K562 (cell line): ENCODE measurements at regions not wholly inside any gene's neighbourhood (a gene's known extent, or its start where the extent isn't known, plus 50 kb on each side); places are given as distances from the start of the nearest gene placed in this dataset.

Experiments
- ATAC-seq: fragments of 200-7000 bp; cut with Tn5 transposase; 3 replicates; pipeline ENCODE4 v1.9.1; 2020; ENCODE audit warnings: moderate library complexity
- BruUV-seq: library from RNA; stranded (reverse); fragments of 400-500 nt; replicated peaks from 2 replicates; lab custom pipeline; 2021; lab: Mats Ljungman, UMichigan
- CTCF ChIA-PET: fragments of 300-600 bp; formaldehyde crosslinking; extraction: SDS; loops from one replicate; lab custom pipeline; 2021; ENCODE audit warnings: low intra/inter-chr PET ratio; lab: Yijun Ruan, JAX
- POLR2A ChIA-PET: fragments of 300-600, 350-650 bp; sonication (Branson Sonifier 250); formaldehyde crosslinking; extraction: SDS; loops from one replicate; lab custom pipeline; 2021; ENCODE audit warnings: antibody characterized with exemption, inconsistent platforms; lab: Yijun Ruan, JAX
- DNase-seq, 4 experiments: peaks; one replicate each; pipeline versions ENCODE4 v3.0.0 to v3.0.0-alpha.2; 2011 to 2018; ENCODE audit warnings: low spot score in 3 of 4, mixed read lengths in 3 of 4; ENCODE audit errors: extremely low read depth in 1 of 4
- FAIRE-seq: peaks from 2 replicates; lab custom pipeline; 2011; peaks lifted over from hg19 to GRCh38; lab: Jason Lieb, UNC
- H2AFZ ChIP-seq: 2 replicates; pipeline ENCODE4 v1.6.0; 2011; ENCODE audit warnings: low read depth, low read length, control low read depth, inconsistent platforms
- H3K27ac ChIP-seq: fragments of 200-600 bp; 3 replicates; pipeline ENCODE4 v1.8.0; 2011; ENCODE audit warnings: low read depth, mild to moderate bottlenecking, control low read depth, inconsistent platforms, low read length, moderate library complexity, mixed read lengths; ENCODE audit errors: extremely low read depth
- H3K27me3 ChIP-seq, 2 experiments: fragments of 300-600 bp in 1 of 2; 2 replicates in 1 of 2; 3 replicates in 1 of 2; pipeline versions ENCODE4 v1.6.0 to v1.8.0; 2011; ENCODE audit warnings: inconsistent platforms in 2 of 2, low read length in 2 of 2, mild to moderate bottlenecking in 1 of 2, mixed read lengths in 1 of 2, moderate library complexity in 1 of 2; ENCODE audit not compliant: control insufficient read depth in 2 of 2, insufficient read depth in 2 of 2
- H3K36me3 ChIP-seq: fragments of 300-600 bp; 3 replicates; pipeline ENCODE4 v1.8.0; 2011; ENCODE audit warnings: mild to moderate bottlenecking, low read length, inconsistent platforms; ENCODE audit not compliant: control insufficient read depth, insufficient read depth
- H3K4me1 ChIP-seq, 2 experiments: fragments of 200-600 bp in 1 of 2; replicated peaks in 1 of 2; 2 replicates in 1 of 2; 3 replicates in 1 of 2; pipeline versions ENCODE4 v1.5.1 to v1.8.0; 2011; ENCODE audit warnings: inconsistent platforms in 2 of 2, low read length in 2 of 2, mild to moderate bottlenecking in 1 of 2, mixed read lengths in 1 of 2, moderate library complexity in 1 of 2; ENCODE audit not compliant: control insufficient read depth in 2 of 2, insufficient read depth in 2 of 2
- H3K4me2 ChIP-seq: 2 replicates; pipeline ENCODE4 v1.6.1; 2011; ENCODE audit warnings: low read length, control low read depth, inconsistent platforms, mixed read lengths; ENCODE audit not compliant: insufficient read depth
- H3K4me3 ChIP-seq: fragments of 200-600 bp; sonication (generic), shearing (Covaris generic); 2 replicates; pipeline ENCODE4 v1.5.1; 2016; ENCODE audit warnings: control low read depth, inconsistent platforms
- H3K79me2 ChIP-seq: fragments of 200-600 bp; 3 replicates; pipeline ENCODE4 v1.8.0; 2011; ENCODE audit warnings: low read length, inconsistent platforms; ENCODE audit not compliant: control insufficient read depth, insufficient read depth
- H3K9ac ChIP-seq, 2 experiments: 2 replicates each; pipeline versions ENCODE4 v1.6.0 to v1.6.1; 2011; ENCODE audit warnings: low read depth in 2 of 2, low read length in 2 of 2, control low read depth in 1 of 2, inconsistent platforms in 1 of 2, mild to moderate bottlenecking in 1 of 2, mixed read lengths in 1 of 2; ENCODE audit not compliant: insufficient read depth in 1 of 2
- H3K9me1 ChIP-seq: one replicate; pipeline ENCODE4 v1.6.0; 2011; ENCODE audit warnings: inconsistent platforms, mild to moderate bottlenecking, low read length, moderate library complexity; ENCODE audit not compliant: control insufficient read depth, insufficient read depth
- H3K9me3 ChIP-seq: replicated peaks from 2 replicates; pipeline ENCODE4 v1.5.1; 2011; ENCODE audit warnings: low read depth, low read length, inconsistent platforms; ENCODE audit not compliant: control insufficient read depth, insufficient read depth
- H4K20me1 ChIP-seq: replicated peaks from 2 replicates; pipeline ENCODE4 v1.6.1; 2011; ENCODE audit warnings: low read length, inconsistent platforms, mixed read lengths; ENCODE audit not compliant: control insufficient read depth, insufficient read depth
- CREB3 ChIP-seq: fragments of 450-650 bp; conservative IDR thresholded peaks from 2 replicates; pipeline ENCODE4 v1.6.1; 2016; ENCODE audit warnings: missing genetic modification characterization, low read depth, mild to moderate bottlenecking, missing compliant biosample characterization, moderate library complexity
- HEY1 ChIP-seq: fragments of 250-450 bp; sonication (Bioruptor Pico); IDR thresholded peaks from 2 replicates; pipeline ENCODE4 v1.5.0; 2020; ENCODE audit warnings: mild to moderate bottlenecking, moderate library complexity, borderline replicate concordance
- IRF2 ChIP-seq: sonication (generic); formaldehyde crosslinking; IDR thresholded peaks from 2 replicates; pipeline ENCODE4 v1.8.1; 2022; ENCODE audit warnings: mild to moderate bottlenecking, missing genetic modification reagents
- JUND ChIP-seq, 2 experiments: IDR thresholded peaks; 2 replicates in 1 of 2; 3 replicates in 1 of 2; pipeline ENCODE4 v1.6.1; 2011; ENCODE audit warnings: borderline replicate concordance in 2 of 2, low read depth in 2 of 2, low read length in 2 of 2, improper control_type of control experiment in 1 of 2, missing biosample characterization in 1 of 2, missing genetic modification characterization in 1 of 2, missing genetic modification reagents in 1 of 2
- LEF1 ChIP-seq: fragments of 450-650 bp; IDR thresholded peaks from 2 replicates; pipeline ENCODE4 v1.6.1; 2016; ENCODE audit warnings: mild to moderate bottlenecking
- MXD1 ChIP-seq: fragments of 250-450 bp; sonication (Bioruptor Pico); IDR thresholded peaks from 2 replicates; pipeline ENCODE4 v1.8.0; 2021; ENCODE audit warnings: borderline replicate concordance, mild to moderate bottlenecking, moderate library complexity; ENCODE audit not compliant: poor library complexity, severe bottlenecking
- NKRF ChIP-seq: fragments of 450-650 bp; IDR thresholded peaks from 2 replicates; pipeline ENCODE4 v1.6.1; 2016; ENCODE audit warnings: borderline replicate concordance
- RFX5 ChIP-seq: IDR thresholded peaks from 2 replicates; pipeline ENCODE4 v1.6.1; 2011; ENCODE audit warnings: low read depth, mild to moderate bottlenecking, improper control_type of control experiment, low read length
- ZNF174 ChIP-seq: fragments of 250-450 bp; sonication (Bioruptor Pico); IDR thresholded peaks from 2 replicates; pipeline ENCODE4 v1.4.0; 2020; ENCODE audit warnings: mild to moderate bottlenecking
- ZNF407 ChIP-seq: fragments of 450-650 bp; IDR thresholded peaks from 2 replicates; pipeline ENCODE4 v1.6.1; 2016; ENCODE audit warnings: low read depth
- WGBS: fragments of 100-300 bp; shearing (Covaris generic); methylation state at CpG from one replicate; pipeline ENCODE4 v1.1.6; 2016; ENCODE audit warnings: low coverage, mixed read lengths; ENCODE audit not compliant: insufficient coverage; ENCODE audit errors: missing lambda C conversion rate; 5-methylcytosine and 5-hydroxymethylcytosine counted together
- in situ Hi-C: fragments of 300-500 bp; cut with MboI; formaldehyde crosslinking; loops from 4 replicates; pipeline ENCODE4 v1.15.0; 2018; ENCODE audit warnings: inconsistent platforms, mixed read lengths
- intact Hi-C: fragments of 100-400 bp; cut with micrococcal nuclease; formaldehyde crosslinking; loops from 2 replicates; pipeline ENCODE4 v1.14.2; 2022

GRCh38 chr6:71589254-71589653 is 297.1 kb upstream of the RIMS1 start:
- in situ Hi-C loops (no loop called here), intact Hi-C loops (no loop called here)
- Histone ChIP-seq H3K4me2 (no peak overlapping the region), H3K4me3 (no peak overlapping the region), H2AFZ (no peak overlapping the region), H4K20me1 (no peaks in the 10 kb centered on the region), H3K27me3 (no peaks in the 10 kb centered on the region; a peak in 1 of 5 replicates), H3K9me1 (no peaks in the 10 kb centered on the region), H3K9ac (no peak overlapping the region), H3K9me3 (no peaks in the 10 kb centered on the region), H3K4me1 (no peaks in the 10 kb centered on the region), H3K36me3 (no peaks in the 10 kb centered on the region), H3K27ac (no peak overlapping the region), H3K79me2 (no peaks in the 10 kb centered on the region)
- 0% methylated on average over 5 of the region's 5 CpGs for WGBS
- BruUV-seq: no TSS peak
- FAIRE-seq: no peak
- CTCF ChIA-PET: no interaction called here
- DNase-seq: no peak
- ATAC-seq: no peak
- POLR2A ChIA-PET: no interaction called here
- TF ChIP-seq ZNF407: no peak
- TF ChIP-seq RFX5: no peak
- TF ChIP-seq LEF1: no peak
- TF ChIP-seq HEY1: no peak
- no peak for TF ChIP-seq JUND (IDR thresholded peaks at IDR 0.05; ENCODE audit: borderline replicate concordance, low read depth, low read length)
- no peak for TF ChIP-seq JUND (tag; IDR thresholded peaks at IDR 0.05; ENCODE audit: borderline replicate concordance, low read depth, low read length)
- TF ChIP-seq MXD1 (CRISPR knock-in tag): no peak
- no peak for TF ChIP-seq NKRF
- TF ChIP-seq CREB3 (tag): no peak
- no peak for TF ChIP-seq ZNF174 (CRISPR knock-in tag)
- no peak for TF ChIP-seq IRF2 (CRISPR knock-in tag)
